Right ventricle myocardium inferior (tissue), 1 donor: ENCODE measurements at regions not wholly inside any gene's neighbourhood (a gene's known extent, or its start where the extent isn't known, plus 50 kb on each side); places are given as distances from the start of the nearest gene placed in this dataset.

ENCODE experiments used
- ATAC-seq: fragments of 200-7000 bp; cut with Tn5 transposase; one replicate; pipeline ENCODE4 v1.9.1; 2020; ENCODE audit warnings: mild to moderate bottlenecking, moderate library complexity
- DNase-seq: peaks from one replicate; pipeline ENCODE4 v3.0.0; 2021; ENCODE audit errors: missing footprints
- intact Hi-C: fragments of 100-400 bp; cut with DNase I; formaldehyde crosslinking; loops from one replicate; pipeline ENCODE4 v1.11.0; 2022
- donor health status: DM: no; HTN: yes; CAD: no; lungs with severe emphysema.

GRCh38 chr20:52682237-52682636 is 289.9 kb upstream of the TSHZ2 start:
- intact Hi-C loops, result no loop called here
- DNase-seq (no peak), ATAC-seq (no peak)

GRCh38 chr20:52681288-52681687 is 290.9 kb upstream of the TSHZ2 start:
- ATAC-seq, result no peak
- intact Hi-C loops, result no loop called here
- no peak for DNase-seq

GRCh38 chr20:52677216-52677615 is 294.9 kb upstream of the TSHZ2 start:
- intact Hi-C loops, result no loop called here
- no peak for ATAC-seq

GRCh38 chr20:52676283-52676995 is 295.7 kb upstream of the TSHZ2 start:
- intact Hi-C loops, result no loop called here
- DNase-seq (no peak), ATAC-seq (no peak)

More at GRCh38 chr20:52677216-52677615, 294.9 kb upstream of the TSHZ2 start:
- no peak for DNase-seq

GRCh38 chr20:52675375-52675774 is 296.8 kb upstream of the TSHZ2 start:
- ATAC-seq (no peak), DNase-seq (no peak)
- intact Hi-C loops, result no loop called here

- intact Hi-C loops, result no loop called here
- ATAC-seq, result no peak
- no peak for DNase-seq
These were observed 303.5 kb upstream of the TSHZ2 start for GRCh38 chr20:52668626-52669025.

- ATAC-seq, result no peak
- intact Hi-C loops, result no loop called here
- DNase-seq, result no peak
These were observed 304.8 kb upstream of the TSHZ2 start for GRCh38 chr20:52667358-52667757.

- ATAC-seq (no peak), DNase-seq (no peak)
- intact Hi-C loops, result no loop called here
These were observed 306.7 kb upstream of the TSHZ2 start for GRCh38 chr20:52665441-52665840.

- ATAC-seq (no peak), DNase-seq (no peak)
- intact Hi-C loops, result no loop called here
These were observed 316.8 kb upstream of the TSHZ2 start for GRCh38 chr20:52655395-52655794.

GRCh38 chr20:52654567-52654966 is 317.6 kb upstream of the TSHZ2 start:
- no peak for DNase-seq
- ATAC-seq, result no peak
- intact Hi-C loops, result no loop called here

GRCh38 chr20:52652271-52652670 is 319.9 kb upstream of the TSHZ2 start:
- DNase-seq (no peak), ATAC-seq (no peak)
- intact Hi-C loops, result no loop called here

GRCh38 chr20:52649727-52650126 is 322.4 kb upstream of the TSHZ2 start:
- intact Hi-C loops, result no loop called here
- no peak for DNase-seq
- ATAC-seq, result no peak

- ATAC-seq, result no peak
- intact Hi-C loops, result no loop called here
- no peak for DNase-seq
These were observed 326.3 kb upstream of the TSHZ2 start for GRCh38 chr20:52645822-52646221.

- no peak for DNase-seq
- no peak for ATAC-seq
- intact Hi-C loops, result no loop called here
These were observed 329.1 kb upstream of the TSHZ2 start for GRCh38 chr20:52643034-52643433.

GRCh38 chr20:52637201-52637600 is 335.0 kb upstream of the TSHZ2 start:
- intact Hi-C loops, result no loop called here
- no peak for DNase-seq
- no peak for ATAC-seq

GRCh38 chr20:52631469-52631868 is 340.7 kb upstream of the TSHZ2 start:
- intact Hi-C loops, result no loop called here

GRCh38 chr20:52630138-52630537 is 342.0 kb upstream of the TSHZ2 start:
- intact Hi-C loops, result no loop called here
- DNase-seq (no peak), ATAC-seq (no peak)

More at GRCh38 chr20:52631469-52631868, 340.7 kb upstream of the TSHZ2 start:
- DNase-seq (no peak), ATAC-seq (no peak)

- DNase-seq (no peak), ATAC-seq (no peak)
- intact Hi-C loops, result no loop called here
These were observed 347.9 kb upstream of the TSHZ2 start for GRCh38 chr20:52624281-52624680.

GRCh38 chr20:52622081-52622480 is 350.1 kb upstream of the TSHZ2 start:
- DNase-seq (no peak), ATAC-seq (no peak)
- intact Hi-C loops, result no loop called here

- DNase-seq (no peak), ATAC-seq (no peak)
- intact Hi-C loops, result no loop called here
These were observed 350.8 kb upstream of the TSHZ2 start for GRCh38 chr20:52621401-52621800.

- ATAC-seq (no peak), DNase-seq (no peak)
- intact Hi-C loops, result no loop called here
These were observed 352.5 kb upstream of the TSHZ2 start for GRCh38 chr20:52619671-52620070.
